IPS DF 6.9 (cell line): ENCODE measurements at regions not wholly inside any gene's neighbourhood (a gene's known extent, or its start where the extent isn't known, plus 50 kb on each side); places are given as distances from the start of the nearest gene placed in this dataset.

Experiments
- DNase-seq: peaks from one replicate; pipeline ENCODE4 v3.0.0-alpha.2; 2013; ENCODE audit warnings: low read depth, low spot score
- H3K27ac ChIP-seq: one replicate; pipeline ENCODE4 v1.5.1; 2013; ENCODE audit warnings: low read length, control low read depth
- H3K27me3 ChIP-seq: 2 replicates; pipeline ENCODE4 v1.6.1; 2013; ENCODE audit warnings: mild to moderate bottlenecking, low read length; ENCODE audit not compliant: control insufficient read depth, insufficient read depth
- H3K36me3 ChIP-seq: 2 replicates; pipeline ENCODE4 v1.6.1; 2013; ENCODE audit warnings: low read length; ENCODE audit not compliant: control insufficient read depth, insufficient read depth
- H3K4me1 ChIP-seq: 2 replicates; pipeline ENCODE4 v1.6.1; 2013; ENCODE audit warnings: low read length; ENCODE audit not compliant: control insufficient read depth, insufficient read depth
- H3K4me3 ChIP-seq: 2 replicates; pipeline ENCODE4 v1.5.1; 2013; ENCODE audit warnings: mild to moderate bottlenecking, low read length
- H3K9me3 ChIP-seq: 2 replicates; pipeline ENCODE4 v1.6.1; 2013; ENCODE audit warnings: low read length, inconsistent platforms; ENCODE audit not compliant: control insufficient read depth, insufficient read depth
- WGBS: extraction: QIAGEN DNeasy Blood & Tissue Kit; methylation state at CpG from one replicate; pipeline ENCODE4 v1.1.7; 2013; ENCODE audit warnings: mixed read lengths, missing lambda C conversion rate; ENCODE audit not compliant: insufficient read length, insufficient coverage; 5-methylcytosine and 5-hydroxymethylcytosine counted together

DNA sequence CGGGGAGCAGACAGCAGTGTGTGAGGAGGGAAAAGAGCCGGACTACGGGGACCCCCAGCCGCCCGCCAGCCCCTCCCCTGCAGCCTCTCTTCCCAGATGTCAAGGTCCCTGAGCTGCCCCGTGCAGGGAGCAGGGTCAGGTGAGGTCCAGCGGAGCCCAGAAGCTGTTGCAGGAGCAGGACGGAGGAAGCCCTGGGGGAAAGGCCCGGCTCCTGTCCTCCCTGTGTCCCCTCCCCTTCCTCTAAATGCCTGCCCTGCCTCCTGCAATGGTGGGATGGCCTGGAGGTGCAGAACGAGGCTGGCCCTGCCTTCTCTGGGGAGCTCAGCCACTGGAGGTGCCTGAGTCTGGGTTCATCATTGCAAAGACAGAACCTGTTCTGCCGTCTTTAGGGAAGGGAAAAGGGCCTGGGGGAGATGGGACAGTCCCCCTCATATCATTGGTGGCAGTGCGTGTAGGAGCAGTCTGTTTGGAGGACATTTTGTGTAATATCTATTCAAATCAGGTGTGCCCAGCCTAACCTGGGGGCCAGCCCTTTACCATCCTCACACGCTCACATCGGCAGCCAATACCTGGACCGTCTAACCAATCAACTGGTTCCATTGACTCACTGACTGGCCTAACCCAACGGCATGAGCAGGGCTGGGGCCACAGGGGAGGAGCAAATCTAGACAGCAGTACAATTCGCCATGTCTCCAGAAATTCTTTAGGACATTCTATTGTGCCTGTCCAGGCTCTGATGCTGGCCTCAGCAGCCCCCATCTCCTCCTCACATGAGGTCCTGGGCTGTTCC, 364.1 kb upstream of the SFSWAP start:
- DNase-seq, result no peak
- WGBS, result no CpG with 5 or more reads among the region's 17 CpGs
- peaks cover 5% of the 10 kb centered on the region for H3K4me1 ChIP-seq

GRCh38 chr12:131347345-131347714, 363.6 kb upstream of the SFSWAP start:
- H3K27me3 ChIP-seq, result no peaks in the 10 kb centered on the region
- no peak overlapping the region for H3K4me3 ChIP-seq
- H3K9me3 ChIP-seq, result no peaks in the 10 kb centered on the region
- H3K27ac ChIP-seq, result no peak overlapping the region
- no CpG with 5 or more reads among the region's 11 CpGs for WGBS
- no peaks in the 10 kb centered on the region for H3K36me3 ChIP-seq
- peaks cover 5% of the 10 kb centered on the region for H3K4me1 ChIP-seq
- no peak for DNase-seq

More for the DNA sequence above, 364.1 kb upstream of the SFSWAP start:
- Histone ChIP-seq H3K27me3 (no peaks in the 10 kb centered on the region), H3K27ac (no peak overlapping the region), H3K36me3 (no peaks in the 10 kb centered on the region), H3K9me3 (no peaks in the 10 kb centered on the region), H3K4me3 (no peak overlapping the region)

DNA sequence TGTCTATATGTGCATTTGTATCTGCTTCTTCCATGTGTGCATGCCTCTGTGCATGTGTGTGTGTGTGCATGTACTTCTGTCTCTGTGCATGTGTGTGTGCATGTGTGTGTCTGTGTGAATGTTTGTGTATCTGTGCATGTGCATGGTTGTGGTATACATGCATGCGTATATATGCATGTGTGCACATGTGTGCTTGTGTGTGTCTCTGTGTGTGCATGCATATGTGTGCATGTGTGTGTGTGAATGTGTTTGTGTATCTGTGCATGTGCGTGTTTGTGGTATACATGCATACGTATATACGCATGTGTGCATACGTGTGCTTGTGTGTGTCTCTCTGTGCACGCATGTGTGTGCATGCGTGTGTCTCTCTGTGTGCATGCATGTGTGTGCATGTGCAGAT, 363.2 kb upstream of the SFSWAP start:
- WGBS, result no CpG with 5 or more reads among the region's 7 CpGs
- no peak for DNase-seq
- H3K27me3 ChIP-seq, result no peaks in the 10 kb centered on the region
- H3K4me1 ChIP-seq, result peaks cover 7% of the 10 kb centered on the region
- H3K36me3 ChIP-seq, result no peaks in the 10 kb centered on the region
- no peak overlapping the region for H3K4me3 ChIP-seq
- H3K9me3 ChIP-seq, result no peaks in the 10 kb centered on the region
- H3K27ac ChIP-seq, result no peak overlapping the region

DNA sequence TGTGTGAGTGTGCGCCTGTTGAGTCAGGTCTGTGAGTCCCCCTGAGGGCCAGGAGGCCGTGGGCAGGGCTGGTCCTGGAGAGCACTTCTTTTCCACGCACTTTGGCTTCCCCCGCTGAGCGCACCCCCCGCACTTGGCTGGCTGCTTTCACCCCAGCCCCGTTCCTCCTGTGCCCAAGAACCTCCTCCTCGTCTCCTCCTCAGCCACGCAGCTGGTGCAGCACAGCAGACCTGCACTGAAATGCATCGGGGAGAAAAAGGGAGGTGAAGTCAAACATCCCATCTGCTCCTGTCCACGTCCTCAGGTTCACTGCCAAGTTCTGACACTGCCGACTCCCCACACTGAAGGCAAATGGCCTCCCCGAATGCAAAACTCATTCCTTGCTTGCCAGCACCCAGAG, 362.7 kb upstream of the SFSWAP start:
- Histone ChIP-seq H3K4me3 (no peak overlapping the region), H3K36me3 (no peaks in the 10 kb centered on the region), H3K4me1 (peaks cover 7% of the 10 kb centered on the region), H3K27me3 (no peaks in the 10 kb centered on the region), H3K9me3 (no peaks in the 10 kb centered on the region), H3K27ac (no peak overlapping the region)
- DNase-seq, result no peak
- WGBS, result no CpG with 5 or more reads among the region's 13 CpGs

DNA sequence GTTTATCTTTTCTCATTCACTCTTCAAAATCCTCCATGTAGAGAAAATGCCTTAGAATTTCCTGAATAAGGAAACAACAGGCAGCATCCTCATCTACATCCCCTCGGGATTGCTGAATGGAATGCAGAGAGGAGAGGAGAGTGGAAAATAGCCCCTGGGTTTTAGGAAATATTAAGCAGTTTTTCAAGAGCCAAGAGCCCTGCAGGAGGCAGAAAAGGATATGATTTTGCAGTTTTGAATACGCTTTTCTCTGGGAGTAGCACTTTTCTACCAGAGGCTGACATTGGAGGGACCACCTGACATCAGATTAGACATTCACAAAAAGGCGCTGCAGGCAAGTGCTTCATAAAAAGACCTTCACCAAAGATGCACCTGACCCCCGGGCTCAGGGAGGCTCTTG, 362.2 kb upstream of the SFSWAP start:
- DNase-seq, result no peak
- no peak overlapping the region for H3K27ac ChIP-seq
- WGBS, result no CpG with 5 or more reads among the region's 4 CpGs
- H3K9me3 ChIP-seq, result no peaks in the 10 kb centered on the region
- no peaks in the 10 kb centered on the region for H3K27me3 ChIP-seq
- no peak overlapping the region for H3K4me3 ChIP-seq
- no peaks in the 10 kb centered on the region for H3K36me3 ChIP-seq
- H3K4me1 ChIP-seq, result peaks cover 7% of the 10 kb centered on the region

- WGBS, result no CpG with 5 or more reads among the region's 20 CpGs
- Histone ChIP-seq H3K9me3 (no peaks in the 10 kb centered on the region), H3K27me3 (no peaks in the 10 kb centered on the region), H3K27ac (no peak overlapping the region), H3K4me1 (peaks cover 7% of the 10 kb centered on the region), H3K36me3 (no peaks in the 10 kb centered on the region; the same call in 1 of the 2 replicates), H3K4me3 (no peak overlapping the region)
- DNase-seq, result no peak
Observed at GRCh38 chr12:131349397-131350127, 361.3 kb upstream of the SFSWAP start.

DNA sequence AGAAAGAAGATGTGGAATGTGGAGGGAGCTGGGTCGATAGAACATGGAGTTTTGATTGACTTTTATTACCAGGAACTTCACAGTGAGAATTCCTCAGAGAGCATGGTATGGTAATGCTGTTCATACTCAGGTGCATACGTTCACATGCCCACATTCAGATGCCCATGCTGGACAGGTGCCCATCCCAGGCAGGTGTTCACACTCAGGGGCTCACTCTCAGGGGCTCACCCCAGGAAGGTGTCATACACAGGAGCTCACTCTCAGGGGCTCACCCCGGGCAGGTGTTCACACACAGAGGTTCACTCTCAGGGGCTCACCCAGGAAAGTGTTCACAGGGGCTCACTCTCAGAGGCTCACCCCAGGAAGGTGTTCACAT, 360.0 kb upstream of the SFSWAP start:
- Histone ChIP-seq H3K27ac (no peak overlapping the region), H3K4me3 (no peak overlapping the region), H3K9me3 (no peaks in the 10 kb centered on the region), H3K4me1 (peaks cover 7% of the 10 kb centered on the region), H3K36me3 (no peaks in the 10 kb centered on the region; the same call in 1 of the 2 replicates), H3K27me3 (no peaks in the 10 kb centered on the region)
- no peak for DNase-seq
- no CpG with 5 or more reads among the region's 3 CpGs for WGBS

DNA sequence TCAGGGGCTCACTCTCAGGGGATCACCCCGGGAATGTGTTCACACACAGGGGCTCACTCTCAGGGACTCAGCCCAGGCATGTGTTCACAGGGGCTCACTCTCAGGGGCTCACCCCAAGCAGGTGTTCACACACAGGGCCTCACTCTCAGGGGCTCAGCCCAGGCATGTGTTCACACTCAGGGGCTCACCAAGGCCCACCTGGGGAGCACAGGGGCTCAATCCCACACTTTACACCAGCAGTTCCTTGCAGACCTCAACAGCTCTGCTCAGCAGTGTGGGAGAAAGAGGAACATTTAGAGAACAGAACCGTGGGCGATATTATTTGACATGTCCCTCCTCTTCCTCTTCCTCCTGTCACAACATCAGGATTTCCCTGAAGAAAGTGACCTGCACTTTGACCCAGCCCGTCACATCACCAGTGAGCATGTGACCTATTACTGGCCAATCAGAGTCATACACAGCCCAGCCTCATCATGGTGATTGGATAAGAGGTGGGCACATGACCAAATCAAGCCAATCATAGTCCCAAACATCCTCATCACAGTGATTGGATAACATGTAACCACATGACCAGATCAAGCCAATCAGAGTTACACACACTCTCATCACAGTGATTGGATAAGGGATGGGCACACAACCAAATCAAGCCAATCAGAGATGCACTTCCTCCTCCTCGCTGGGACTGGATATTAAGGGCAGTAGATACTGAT, 359.4 kb upstream of the SFSWAP start:
- Histone ChIP-seq H3K4me3 (no peak overlapping the region), H3K27me3 (no peaks in the 10 kb centered on the region), H3K27ac (no peak overlapping the region), H3K4me1 (peaks cover 7% of the 10 kb centered on the region), H3K36me3 (no peaks in the 10 kb centered on the region; the same call in 1 of the 2 replicates), H3K9me3 (no peaks in the 10 kb centered on the region)
- DNase-seq, result no peak
- no CpG with 5 or more reads among the region's 5 CpGs for WGBS

- H3K36me3 ChIP-seq, result no peaks in the 10 kb centered on the region; the same call in 1 of the 2 replicates
- no CpG with 5 or more reads among the region's 21 CpGs for WGBS
- no peak for DNase-seq
- no peak overlapping the region for H3K27ac ChIP-seq
- peaks cover 6% of the 10 kb centered on the region for H3K4me1 ChIP-seq
- no peak overlapping the region for H3K4me3 ChIP-seq
- H3K9me3 ChIP-seq, result no peaks in the 10 kb centered on the region
- no peaks in the 10 kb centered on the region for H3K27me3 ChIP-seq
Observed at GRCh38 chr12:131352296-131352900, 358.5 kb upstream of the SFSWAP start.

DNA sequence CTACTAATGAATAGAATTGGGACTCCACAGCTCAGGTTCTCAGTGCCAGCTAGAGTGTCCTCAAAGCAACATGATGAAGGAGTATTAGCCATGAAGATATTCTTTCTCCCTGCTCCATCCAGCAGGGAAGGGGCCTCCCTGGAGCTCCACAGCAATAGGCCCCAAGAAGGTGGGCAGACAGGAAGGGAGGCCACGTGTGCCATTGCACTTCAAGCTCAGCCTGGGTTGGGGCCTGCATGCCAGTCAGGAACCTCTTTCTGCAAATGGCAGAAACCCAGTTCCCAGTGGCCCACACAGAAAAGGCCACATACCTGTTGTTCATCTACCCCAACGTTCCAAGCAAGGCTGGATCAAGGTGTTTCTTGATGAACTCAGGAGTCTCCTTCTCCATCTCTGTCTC, 357.5 kb upstream of the SFSWAP start:
- Histone ChIP-seq H3K9me3 (no peaks in the 10 kb centered on the region), H3K27ac (no peak overlapping the region), H3K27me3 (no peaks in the 10 kb centered on the region), H3K4me3 (no peak overlapping the region), H3K4me1 (peaks cover 2% of the 10 kb centered on the region; the same call in 1 of the 2 replicates), H3K36me3 (no peaks in the 10 kb centered on the region; the same call in 1 of the 2 replicates)
- whole genome bisulfite sequencing, result no CpG with 5 or more reads among the region's 2 CpGs
- DNase-seq, result no peak
